K562 (cell line): ENCODE measurements at regions not wholly inside any gene's neighbourhood (a gene's known extent, or its start where the extent isn't known, plus 50 kb on each side); places are given as distances from the start of the nearest gene placed in this dataset.

Experiments used
- ATAC-seq: fragments of 200-7000 bp; cut with Tn5 transposase; 3 replicates; pipeline ENCODE4 v1.9.1; 2020; ENCODE audit warnings: moderate library complexity
- BruUV-seq: library from RNA; stranded (reverse); fragments of 400-500 nt; replicated peaks from 2 replicates; lab custom pipeline; 2021; lab: Mats Ljungman, UMichigan
- CTCF ChIA-PET: fragments of 300-600 bp; formaldehyde crosslinking; extraction: SDS; loops from one replicate; lab custom pipeline; 2021; ENCODE audit warnings: low intra/inter-chr PET ratio; lab: Yijun Ruan, JAX
- POLR2A ChIA-PET: fragments of 300-600, 350-650 bp; sonication (Branson Sonifier 250); formaldehyde crosslinking; extraction: SDS; loops from one replicate; lab custom pipeline; 2021; ENCODE audit warnings: antibody characterized with exemption, inconsistent platforms; lab: Yijun Ruan, JAX
- DNase-seq, 4 experiments: peaks; one replicate each; pipeline versions ENCODE4 v3.0.0 to v3.0.0-alpha.2; 2011 to 2018; ENCODE audit warnings: low spot score in 3 of 4, mixed read lengths in 3 of 4; ENCODE audit errors: extremely low read depth in 1 of 4
- FAIRE-seq: peaks from 2 replicates; lab custom pipeline; 2011; peaks lifted over from hg19 to GRCh38; lab: Jason Lieb, UNC
- H2AFZ ChIP-seq: 2 replicates; pipeline ENCODE4 v1.6.0; 2011; ENCODE audit warnings: low read depth, low read length, control low read depth, inconsistent platforms
- H3K27ac ChIP-seq: fragments of 200-600 bp; 3 replicates; pipeline ENCODE4 v1.8.0; 2011; ENCODE audit warnings: low read depth, mild to moderate bottlenecking, control low read depth, inconsistent platforms, low read length, moderate library complexity, mixed read lengths; ENCODE audit errors: extremely low read depth
- H3K27me3 ChIP-seq, 2 experiments: fragments of 300-600 bp in 1 of 2; 2 replicates in 1 of 2; 3 replicates in 1 of 2; pipeline versions ENCODE4 v1.6.0 to v1.8.0; 2011; ENCODE audit warnings: inconsistent platforms in 2 of 2, low read length in 2 of 2, mild to moderate bottlenecking in 1 of 2, mixed read lengths in 1 of 2, moderate library complexity in 1 of 2; ENCODE audit not compliant: control insufficient read depth in 2 of 2, insufficient read depth in 2 of 2
- H3K36me3 ChIP-seq: fragments of 300-600 bp; 3 replicates; pipeline ENCODE4 v1.8.0; 2011; ENCODE audit warnings: mild to moderate bottlenecking, low read length, inconsistent platforms; ENCODE audit not compliant: control insufficient read depth, insufficient read depth
- H3K4me1 ChIP-seq, 2 experiments: fragments of 200-600 bp in 1 of 2; replicated peaks in 1 of 2; 2 replicates in 1 of 2; 3 replicates in 1 of 2; pipeline versions ENCODE4 v1.5.1 to v1.8.0; 2011; ENCODE audit warnings: inconsistent platforms in 2 of 2, low read length in 2 of 2, mild to moderate bottlenecking in 1 of 2, mixed read lengths in 1 of 2, moderate library complexity in 1 of 2; ENCODE audit not compliant: control insufficient read depth in 2 of 2, insufficient read depth in 2 of 2
- H3K4me2 ChIP-seq: 2 replicates; pipeline ENCODE4 v1.6.1; 2011; ENCODE audit warnings: low read length, control low read depth, inconsistent platforms, mixed read lengths; ENCODE audit not compliant: insufficient read depth
- H3K4me3 ChIP-seq: fragments of 200-600 bp; sonication (generic), shearing (Covaris generic); 2 replicates; pipeline ENCODE4 v1.5.1; 2016; ENCODE audit warnings: control low read depth, inconsistent platforms
- H3K79me2 ChIP-seq: fragments of 200-600 bp; 3 replicates; pipeline ENCODE4 v1.8.0; 2011; ENCODE audit warnings: low read length, inconsistent platforms; ENCODE audit not compliant: control insufficient read depth, insufficient read depth
- H3K9ac ChIP-seq, 2 experiments: 2 replicates each; pipeline versions ENCODE4 v1.6.0 to v1.6.1; 2011; ENCODE audit warnings: low read depth in 2 of 2, low read length in 2 of 2, control low read depth in 1 of 2, inconsistent platforms in 1 of 2, mild to moderate bottlenecking in 1 of 2, mixed read lengths in 1 of 2; ENCODE audit not compliant: insufficient read depth in 1 of 2
- H3K9me1 ChIP-seq: one replicate; pipeline ENCODE4 v1.6.0; 2011; ENCODE audit warnings: inconsistent platforms, mild to moderate bottlenecking, low read length, moderate library complexity; ENCODE audit not compliant: control insufficient read depth, insufficient read depth
- H3K9me3 ChIP-seq: replicated peaks from 2 replicates; pipeline ENCODE4 v1.5.1; 2011; ENCODE audit warnings: low read depth, low read length, inconsistent platforms; ENCODE audit not compliant: control insufficient read depth, insufficient read depth
- H4K20me1 ChIP-seq: replicated peaks from 2 replicates; pipeline ENCODE4 v1.6.1; 2011; ENCODE audit warnings: low read length, inconsistent platforms, mixed read lengths; ENCODE audit not compliant: control insufficient read depth, insufficient read depth
- CUX1 ChIP-seq: fragments of 200-800 bp; sonication (Bioruptor generic); IDR thresholded peaks from 2 replicates; pipeline ENCODE4 v1.6.1; 2016; ENCODE audit warnings: missing genetic modification characterization, missing compliant biosample characterization
- GATA2 ChIP-seq: sonication (generic); formaldehyde crosslinking; IDR thresholded peaks from 2 replicates; pipeline ENCODE4 v1.4.0; 2020; ENCODE audit warnings: mild to moderate bottlenecking, missing genetic modification reagents
- HMGN3 ChIP-seq: IDR thresholded peaks from 2 replicates; pipeline ENCODE4 v1.6.1; 2011; ENCODE audit warnings: borderline replicate concordance, low read depth, mild to moderate bottlenecking, mixed read lengths, low read length; ENCODE audit not compliant: insufficient read length; ENCODE audit errors: extremely low read depth
- SLC30A9 ChIP-seq: fragments of 250-450 bp; sonication (Bioruptor Pico); IDR thresholded peaks from 2 replicates; pipeline ENCODE4 v1.8.0; 2022; ENCODE audit warnings: mild to moderate bottlenecking, moderate library complexity
- TEAD1 ChIP-seq, 2 experiments: fragments of 450-650 bp in 1 of 2; sonication (generic) in 1 of 2; formaldehyde crosslinking; IDR thresholded peaks; 2 replicates each; pipeline versions ENCODE4 v1.4.0 to v1.8.0; 2020 to 2022; ENCODE audit warnings: mild to moderate bottlenecking in 2 of 2, missing genetic modification reagents in 1 of 2
- ZNF785 ChIP-seq: fragments of 250-450 bp; sonication (Bioruptor Pico); IDR thresholded peaks from 2 replicates; pipeline ENCODE4 v1.4.0; 2020; ENCODE audit warnings: mild to moderate bottlenecking
- WGBS: fragments of 100-300 bp; shearing (Covaris generic); methylation state at CpG from one replicate; pipeline ENCODE4 v1.1.6; 2016; ENCODE audit warnings: low coverage, mixed read lengths; ENCODE audit not compliant: insufficient coverage; ENCODE audit errors: missing lambda C conversion rate; 5-methylcytosine and 5-hydroxymethylcytosine counted together
- in situ Hi-C: fragments of 300-500 bp; cut with MboI; formaldehyde crosslinking; loops from 4 replicates; pipeline ENCODE4 v1.15.0; 2018; ENCODE audit warnings: inconsistent platforms, mixed read lengths
- intact Hi-C: fragments of 100-400 bp; cut with micrococcal nuclease; formaldehyde crosslinking; loops from 2 replicates; pipeline ENCODE4 v1.14.2; 2022
- TF ChIP-seq, protein P1 (sequence below): fragments of 450-650 bp; IDR thresholded peaks from 2 replicates; pipeline ENCODE4 v1.6.1; 2017; ENCODE audit warnings: antibody characterized with exemption

GRCh38 chr5:152184266-152184665, 220.8 kb downstream of the NMUR2 start:
- ATAC-seq (no peak), FAIRE-seq (no peak), DNase-seq (no peak)
- H3K4me2 ChIP-seq = no peak overlapping the region
- no peaks in the 10 kb centered on the region for H3K79me2 ChIP-seq
- WGBS = 0% methylated on average over 2 of the region's 2 CpGs
- H3K27me3 ChIP-seq = no peaks in the 10 kb centered on the region
- H3K9me1 ChIP-seq = no peaks in the 10 kb centered on the region
- CTCF ChIA-PET = no interaction called here
- intact Hi-C loops = no loop called here
- H3K9ac ChIP-seq = no peak overlapping the region
- no peak overlapping the region for H3K4me3 ChIP-seq
- no peaks in the 10 kb centered on the region for H4K20me1 ChIP-seq
- BruUV-seq = no TSS peak
- no peak overlapping the region for H3K27ac ChIP-seq
- POLR2A ChIA-PET = no interaction called here
- no peaks in the 10 kb centered on the region for H3K9me3 ChIP-seq
- in situ Hi-C loops = no loop called here
- H2AFZ ChIP-seq = no peak overlapping the region
- no peaks in the 10 kb centered on the region for H3K4me1 ChIP-seq
- H3K36me3 ChIP-seq = no peaks in the 10 kb centered on the region
- TF ChIP-seq, protein P1, sequence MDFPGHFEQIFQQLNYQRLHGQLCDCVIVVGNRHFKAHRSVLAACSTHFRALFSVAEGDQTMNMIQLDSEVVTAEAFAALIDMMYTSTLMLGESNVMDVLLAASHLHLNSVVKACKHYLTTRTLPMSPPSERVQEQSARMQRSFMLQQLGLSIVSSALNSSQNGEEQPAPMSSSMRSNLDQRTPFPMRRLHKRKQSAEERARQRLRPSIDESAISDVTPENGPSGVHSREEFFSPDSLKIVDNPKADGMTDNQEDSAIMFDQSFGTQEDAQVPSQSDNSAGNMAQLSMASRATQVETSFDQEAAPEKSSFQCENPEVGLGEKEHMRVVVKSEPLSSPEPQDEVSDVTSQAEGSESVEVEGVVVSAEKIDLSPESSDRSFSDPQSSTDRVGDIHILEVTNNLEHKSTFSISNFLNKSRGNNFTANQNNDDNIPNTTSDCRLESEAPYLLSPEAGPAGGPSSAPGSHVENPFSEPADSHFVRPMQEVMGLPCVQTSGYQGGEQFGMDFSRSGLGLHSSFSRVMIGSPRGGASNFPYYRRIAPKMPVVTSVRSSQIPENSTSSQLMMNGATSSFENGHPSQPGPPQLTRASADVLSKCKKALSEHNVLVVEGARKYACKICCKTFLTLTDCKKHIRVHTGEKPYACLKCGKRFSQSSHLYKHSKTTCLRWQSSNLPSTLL = no peak
- TF ChIP-seq ZNF785 (CRISPR knock-in tag) (no peak), TEAD1 (CRISPR knock-in tag; IDR thresholded peaks at IDR 0.05) (no peak), SLC30A9 (CRISPR knock-in tag) (no peak), HMGN3 (no peak), GATA2 (no peak), CUX1 (CRISPR knock-in tag) (no peak)
